K562 (cell line): ENCODE measurements at regions not wholly inside any gene's neighbourhood (a gene's known extent, or its start where the extent isn't known, plus 50 kb on each side); places are given as distances from the start of the nearest gene placed in this dataset.
A peak's percentile ranks its signal among the peaks of the same experiment; 100 is the strongest.

Experiments used
- CAMTA2 ChIP-seq: fragments of 250-450 bp; sonication (Bioruptor Pico); conservative IDR thresholded peaks from 2 replicates; pipeline ENCODE4 v1.5.1; 2022
- E2F3 ChIP-seq: fragments of 250-450 bp; sonication (Bioruptor Pico); IDR thresholded peaks from 2 replicates; pipeline ENCODE4 v1.4.0; 2020; ENCODE audit warnings: mild to moderate bottlenecking
- GMEB1 ChIP-seq: fragments of 250-450 bp; sonication (Bioruptor Pico); IDR thresholded peaks from 2 replicates; pipeline ENCODE4 v1.4.0; 2020; ENCODE audit warnings: mild to moderate bottlenecking
- GTF2A2 ChIP-seq: IDR thresholded peaks from 2 replicates; pipeline ENCODE4 v1.6.1; 2016; ENCODE audit warnings: mild to moderate bottlenecking, missing genetic modification characterization, missing compliant biosample characterization
- HMBOX1 ChIP-seq: sonication (generic); IDR thresholded peaks from 2 replicates; pipeline ENCODE4 v1.6.1; 2016
- KDM1A ChIP-seq, 2 experiments: fragments of 450-650 bp; IDR thresholded peaks; 2 replicates each; pipeline ENCODE4 v1.6.1; 2016; ENCODE audit warnings: mild to moderate bottlenecking in 2 of 2
- L3MBTL2 ChIP-seq: fragments of 450-650 bp; IDR thresholded peaks from 2 replicates; pipeline ENCODE4 v1.6.1; 2016; ENCODE audit warnings: mild to moderate bottlenecking, moderate library complexity
- NFE2 ChIP-seq: IDR thresholded peaks from 2 replicates; pipeline ENCODE4 v1.6.1; 2014; ENCODE audit warnings: antibody characterized with exemption, low read depth
- NR2F6 ChIP-seq: fragments of 450-650 bp; formaldehyde crosslinking; IDR thresholded peaks from 2 replicates; pipeline ENCODE4 v1.4.0; 2020; ENCODE audit warnings: mild to moderate bottlenecking
- SIX5 ChIP-seq, 2 experiments: IDR thresholded peaks; 2 replicates each; pipeline ENCODE4 v1.6.1; 2011; ENCODE audit warnings: low read length in 2 of 2, borderline replicate concordance in 1 of 2, low read depth in 1 of 2, mild to moderate bottlenecking in 1 of 2, moderate library complexity in 1 of 2; ENCODE audit not compliant: insufficient read depth in 1 of 2
- ZBTB33 ChIP-seq: sonication (generic); formaldehyde crosslinking; IDR thresholded peaks from 2 replicates; pipeline ENCODE4 v1.8.1; 2023; ENCODE audit warnings: mild to moderate bottlenecking, missing genetic modification reagents
- ZHX1 ChIP-seq: fragments of 150-350 bp; conservative IDR thresholded peaks from 2 replicates; pipeline ENCODE4 v1.6.1; 2014; ENCODE audit warnings: low read length
- ZNF133 ChIP-seq: fragments of 250-450 bp; sonication (Bioruptor Pico); IDR thresholded peaks from 2 replicates; pipeline ENCODE4 v1.4.0; 2020; ENCODE audit warnings: mild to moderate bottlenecking
- ZNF239 ChIP-seq: fragments of 250-450 bp; sonication (Bioruptor Pico); IDR thresholded peaks from 2 replicates; pipeline ENCODE4 v1.4.0; 2020; ENCODE audit warnings: mild to moderate bottlenecking
- ZNF707 ChIP-seq: fragments of 250-450 bp; sonication (Bioruptor Pico); conservative IDR thresholded peaks from 2 replicates; pipeline ENCODE4 v1.8.0; 2022; ENCODE audit warnings: inconsistent platforms, mild to moderate bottlenecking, moderate library complexity

GRCh38 chr6:26250698-26251044 lies 114.3 kb upstream of the BTN3A2 start (continued):
- no peak for TF ChIP-seq GMEB1 (CRISPR knock-in tag)
- no peak for TF ChIP-seq E2F3 (CRISPR knock-in tag)
- TF ChIP-seq ZNF239 (CRISPR knock-in tag) = no peak
- no peak for TF ChIP-seq NR2F6 (CRISPR knock-in tag)
- TF ChIP-seq HMBOX1 = no peak
- no peak for TF ChIP-seq NFE2
- no peak for TF ChIP-seq KDM1A (IDR thresholded peaks at IDR 0.05)
- TF ChIP-seq CAMTA2 = no peak
- no peak for TF ChIP-seq ZNF707 (CRISPR knock-in tag)
- 0 out of 2 replicates have a peak, but pooled peaks have one; percentile 9 for TF ChIP-seq ZBTB33 (CRISPR knock-in tag)
- no peak for TF ChIP-seq SIX5 (IDR thresholded peaks at IDR 0.05; ENCODE audit: borderline replicate concordance in 1 of 2, insufficient read depth in 1 of 2, low read depth in 1 of 2, low read length in 2 of 2)
- 0 out of 2 replicates have a peak, but pooled peaks have one; percentile 15 for TF ChIP-seq GTF2A2 (tag)
- TF ChIP-seq L3MBTL2 = 0 out of 2 replicates have a peak, but pooled peaks have one; percentile 23
- TF ChIP-seq ZHX1 = no peak
- TF ChIP-seq ZNF133 = no peak
- TF ChIP-seq, all 486 proteins: peak for 16
